SK-N-SH treated with all-trans-retinoic acid at 6 μM for 48 hours (cell line): ENCODE measurements at regions not wholly inside any gene's neighbourhood (a gene's known extent, or its start where the extent isn't known, plus 50 kb on each side); places are given as distances from the start of the nearest gene placed in this dataset.

ENCODE experiments used
- ATAC-seq: fragments of 200-7000 bp; cut with Tn5 transposase; 3 replicates; pipeline ENCODE4 v1.9.1; 2020; ENCODE audit warnings: mild to moderate bottlenecking, moderate library complexity
- ARNTL ChIP-seq: fragments of 450-650 bp; formaldehyde crosslinking; IDR thresholded peaks from 2 replicates; pipeline ENCODE4 v1.5.0; 2020; ENCODE audit warnings: low read depth, mild to moderate bottlenecking, moderate library complexity, borderline replicate concordance
- BACH2 ChIP-seq: fragments of 250-450 bp; sonication (Bioruptor Pico); IDR thresholded peaks from 2 replicates; pipeline ENCODE4 v1.9.0; 2021; ENCODE audit warnings: mild to moderate bottlenecking, borderline replicate concordance
- CREB5 ChIP-seq: fragments of 250-450 bp; sonication (Bioruptor Pico); IDR thresholded peaks from 2 replicates; pipeline ENCODE4 v1.5.1; 2020; ENCODE audit warnings: low read depth, mild to moderate bottlenecking, moderate library complexity
- CSDC2 ChIP-seq: fragments of 250-450 bp; sonication (Bioruptor Pico); IDR thresholded peaks from 2 replicates; pipeline ENCODE4 v1.5.0; 2020; ENCODE audit warnings: mild to moderate bottlenecking, moderate library complexity
- CSRNP3 ChIP-seq: fragments of 250-450 bp; sonication (Bioruptor Pico); IDR thresholded peaks from 2 replicates; pipeline ENCODE4 v1.5.1; 2021; ENCODE audit warnings: mild to moderate bottlenecking, moderate library complexity
- GLIS3 ChIP-seq: fragments of 250-450 bp; sonication (Bioruptor Pico); IDR thresholded peaks from 2 replicates; pipeline ENCODE4 v1.5.0; 2020; ENCODE audit warnings: mild to moderate bottlenecking, moderate library complexity
- OSR1 ChIP-seq: fragments of 250-450 bp; sonication (Bioruptor Pico); IDR thresholded peaks from 2 replicates; pipeline ENCODE4 v1.8.0; 2022; ENCODE audit warnings: moderate library complexity, mild to moderate bottlenecking, inconsistent platforms
- POU6F1 ChIP-seq: fragments of 250-450 bp; sonication (Bioruptor Pico); IDR thresholded peaks from 2 replicates; pipeline ENCODE4 v1.8.0; 2021; ENCODE audit warnings: low read depth, mild to moderate bottlenecking, moderate library complexity, borderline replicate concordance
- RARB ChIP-seq: fragments of 250-450 bp; sonication (Bioruptor Pico); IDR thresholded peaks from 2 replicates; pipeline ENCODE4 v1.8.0; 2021; ENCODE audit warnings: mild to moderate bottlenecking, moderate library complexity
- SNAI2 ChIP-seq: fragments of 250-450 bp; sonication (Bioruptor Pico); IDR thresholded peaks from 2 replicates; pipeline ENCODE4 v1.5.0; 2020; ENCODE audit warnings: mild to moderate bottlenecking, moderate library complexity
- TCF4 ChIP-seq: fragments of 250-450 bp; sonication (Bioruptor Pico); IDR thresholded peaks from 2 replicates; pipeline ENCODE4 v1.8.0; 2021; ENCODE audit warnings: mild to moderate bottlenecking, moderate library complexity, borderline replicate concordance
- TOX ChIP-seq: fragments of 250-450 bp; sonication (Bioruptor Pico); IDR thresholded peaks from 2 replicates; pipeline ENCODE4 v1.8.0; 2021; ENCODE audit warnings: mild to moderate bottlenecking, moderate library complexity, borderline replicate concordance
- TSHZ2 ChIP-seq: fragments of 250-450 bp; sonication (Bioruptor Pico); IDR thresholded peaks from 2 replicates; pipeline ENCODE4 v1.5.0; 2020; ENCODE audit warnings: mild to moderate bottlenecking, moderate library complexity
- ZC3H10 ChIP-seq: fragments of 250-450 bp; sonication (Bioruptor Pico); IDR thresholded peaks from 2 replicates; pipeline ENCODE4 v1.5.1; 2021; ENCODE audit warnings: mild to moderate bottlenecking, moderate library complexity
- ZFP3 ChIP-seq: fragments of 250-450 bp; sonication (Bioruptor Pico); IDR thresholded peaks from 2 replicates; pipeline ENCODE4 v1.5.0; 2020; ENCODE audit warnings: mild to moderate bottlenecking, moderate library complexity
- ZFP30 ChIP-seq: fragments of 450-650 bp; formaldehyde crosslinking; IDR thresholded peaks from 2 replicates; pipeline ENCODE4 v1.5.0; 2022; ENCODE audit warnings: mild to moderate bottlenecking, moderate library complexity
- ZNF565 ChIP-seq: fragments of 450-650 bp; formaldehyde crosslinking; conservative IDR thresholded peaks from 2 replicates; pipeline ENCODE4 v1.5.0; 2020; ENCODE audit warnings: low read depth, mild to moderate bottlenecking, moderate library complexity
- ZNF8 ChIP-seq: fragments of 450-650 bp; formaldehyde crosslinking; IDR thresholded peaks from 2 replicates; pipeline ENCODE4 v1.5.0; 2020; ENCODE audit warnings: mild to moderate bottlenecking, moderate library complexity

- no peak for ATAC-seq
- TF ChIP-seq CREB5 (no peak), TCF4 (no peak), CSDC2 (no peak), TOX (no peak), CSRNP3 (no peak), TSHZ2 (no peak), ZFP30 (no peak), SNAI2 (no peak), ZNF8 (CRISPR knock-in tag) (no peak), ZC3H10 (no peak), RARB (CRISPR knock-in tag) (no peak), BACH2 (CRISPR knock-in tag) (no peak), ZFP3 (CRISPR knock-in tag) (no peak), ZNF565 (CRISPR knock-in tag) (no peak)
Measured at GRCh38 chr20:56801971-56802755, 173.1 kb downstream of the TFAP2C start.

- no peak for ATAC-seq
- TF ChIP-seq POU6F1 (no peak), GLIS3 (CRISPR knock-in tag) (no peak), ARNTL (CRISPR knock-in tag) (no peak), TSHZ2 (no peak), BACH2 (CRISPR knock-in tag) (no peak), OSR1 (no peak), CSRNP3 (no peak)
Measured at GRCh38 chr20:56802805-56803204, 173.7 kb downstream of the TFAP2C start.

- TF ChIP-seq GLIS3 (CRISPR knock-in tag) (no peak), CREB5 (no peak), BACH2 (CRISPR knock-in tag) (no peak), POU6F1 (no peak)
- TF ChIP-seq, all 23 proteins: peak for 0
- no peak for ATAC-seq
Measured at GRCh38 chr20:56805313-56805712, 176.2 kb downstream of the TFAP2C start.
